Activated CD8-positive, alpha-beta memory T cell treated with anti-CD3 and anti-CD28 coated beads for 4 hours (primary cell): ENCODE measurements at regions not wholly inside any gene's neighbourhood (a gene's known extent, or its start where the extent isn't known, plus 50 kb on each side); places are given as distances from the start of the nearest gene placed in this dataset.
"Not testable (repeated sequence)": the region's sequence is repeated elsewhere in the genome, so short reads cannot be mapped to it uniquely, and the experiment has no call there.

Experiments
- DNase-seq, 2 donors: peaks; one replicate each; pipeline ENCODE4 v3.0.0-alpha.2; 2020; ENCODE audit warnings: low read depth in 2 of 2

DNA sequence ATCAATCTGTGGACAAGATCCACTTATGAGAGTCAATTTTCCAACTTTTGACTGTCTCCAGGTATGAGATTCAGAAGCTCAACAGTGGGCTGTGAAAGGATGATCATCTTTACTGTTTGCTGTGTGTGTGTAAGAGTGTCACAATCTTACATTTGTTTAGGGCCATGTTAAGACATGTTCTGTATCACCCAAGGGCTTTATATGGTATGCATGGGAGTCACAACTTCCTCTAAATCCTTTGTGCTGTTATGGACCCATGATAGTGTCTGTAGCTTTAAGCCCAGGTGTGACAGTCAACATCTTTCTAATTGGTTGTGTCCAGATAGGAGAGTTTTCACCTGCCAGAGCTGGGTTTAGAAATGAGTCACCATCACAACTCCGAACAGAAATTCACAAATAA is 70.2 kb downstream of the ZNF726 start:
- DNase-seq: not testable (repeated sequence)

DNA sequence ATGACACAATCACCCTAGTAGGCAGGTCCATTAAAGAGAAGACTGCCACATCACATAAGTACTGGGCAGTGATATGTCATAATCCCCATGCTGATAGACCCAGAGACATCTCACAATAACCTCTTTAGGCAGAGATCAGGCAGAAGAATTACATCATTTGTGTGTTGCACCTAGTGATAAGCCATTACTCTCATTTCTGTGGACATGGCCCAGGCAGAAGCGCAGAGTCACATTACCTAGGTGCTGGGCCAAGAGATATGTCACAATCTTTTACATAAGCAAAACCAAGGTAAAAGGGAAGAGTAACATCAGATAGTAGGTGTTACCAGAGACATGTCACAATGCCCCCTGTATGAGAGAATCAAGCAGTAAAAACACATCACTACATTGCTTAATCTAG is 71.9 kb downstream of the ZNF726 start:
- no peak for DNase-seq

DNA sequence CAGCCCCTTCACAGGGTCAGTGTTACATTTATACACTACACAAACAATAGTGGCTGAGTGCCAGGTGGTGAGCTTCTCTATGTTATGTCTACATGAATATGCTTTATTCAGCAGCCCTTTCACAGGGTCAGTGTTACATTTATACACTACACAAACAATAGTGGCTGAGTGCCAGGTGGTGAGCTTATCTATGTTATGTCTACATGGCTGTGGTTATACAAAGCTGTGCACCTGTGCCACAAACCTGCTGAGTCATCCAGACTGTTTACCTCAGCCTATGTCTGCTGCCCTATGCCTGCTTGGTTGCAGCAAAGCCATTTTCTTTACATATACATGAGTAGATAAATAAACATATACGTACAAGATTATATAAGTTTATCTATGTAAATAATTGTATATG is 76.5 kb downstream of the ZNF726 start:
- no peak for DNase-seq

DNA sequence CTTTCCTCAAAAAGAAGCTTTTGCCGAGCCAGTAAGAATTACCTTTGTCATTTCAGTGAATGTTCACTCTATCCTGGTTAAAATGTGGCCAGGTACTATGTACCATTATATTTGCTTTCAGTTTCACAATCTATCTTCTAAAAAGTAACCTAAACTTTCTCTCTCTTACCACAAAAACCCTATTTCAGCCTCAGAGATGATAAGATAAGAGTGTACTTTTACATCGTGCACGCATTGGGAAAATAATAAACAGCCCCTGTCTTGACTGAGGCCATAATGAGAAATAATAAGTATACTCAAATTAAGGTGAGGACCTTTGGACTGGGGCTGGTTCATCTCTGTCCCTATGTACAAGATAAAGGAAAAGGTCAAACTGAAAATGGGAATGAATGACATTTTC is 77.7 kb downstream of the ZNF726 start:
- DNase-seq: no peak

DNA sequence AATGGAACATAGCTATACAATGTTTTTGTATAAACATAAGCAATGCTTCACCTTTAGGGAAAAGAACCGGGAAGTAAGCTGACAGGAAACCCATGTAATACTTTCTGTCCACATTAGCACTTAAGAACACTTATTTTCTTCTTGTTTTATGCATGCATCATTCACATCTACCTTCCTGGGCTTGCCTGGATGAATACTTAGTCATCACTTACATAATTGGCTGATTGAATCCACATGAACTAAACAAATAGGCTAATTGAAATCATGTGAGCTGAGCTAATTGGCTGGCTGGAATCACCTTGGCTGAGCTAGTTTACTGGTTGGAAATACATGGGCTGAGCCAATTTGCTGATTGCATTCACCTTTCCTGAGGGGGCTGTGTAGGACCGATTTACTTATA is 78.8 kb downstream of the ZNF726 start:
- DNase-seq: no peak

DNA sequence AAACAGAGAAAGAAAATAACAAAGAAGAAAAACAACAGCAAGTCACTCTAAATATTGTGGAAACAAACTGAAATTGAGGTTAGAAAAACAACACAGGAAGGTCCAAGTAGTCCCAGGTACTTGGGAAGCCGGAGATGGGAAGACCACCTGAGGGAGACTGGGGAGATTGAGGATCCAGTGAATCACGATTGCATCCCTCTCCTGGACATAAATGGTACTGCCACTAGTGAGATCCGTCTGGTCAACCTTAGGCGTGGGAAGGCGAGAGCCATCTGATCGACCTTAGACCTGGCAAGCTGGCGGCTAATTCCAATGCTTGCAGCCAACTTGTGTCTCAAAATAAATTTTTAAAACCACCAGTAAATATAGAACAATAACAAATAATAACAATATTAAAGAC is 81.9 kb downstream of the ZNF726 start:
- no peak for DNase-seq

DNA sequence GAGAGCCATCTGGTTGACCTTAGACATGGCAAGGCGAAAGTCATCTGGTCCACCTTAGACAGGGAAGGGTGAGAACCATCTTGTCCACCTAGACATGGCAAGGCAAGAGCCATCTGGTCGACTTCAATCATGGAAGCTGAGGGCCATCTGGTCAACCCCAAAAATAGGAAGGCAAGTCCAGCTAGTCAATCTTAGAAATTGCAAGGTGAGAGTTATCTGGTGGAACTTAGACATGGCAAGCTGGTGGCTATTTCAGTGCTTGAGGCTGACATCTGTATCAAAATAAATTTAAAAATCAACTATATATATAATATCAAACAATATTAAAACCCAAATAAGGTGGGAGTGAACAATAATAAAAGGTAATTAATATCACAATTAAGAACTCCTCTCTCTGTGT is 83.9 kb downstream of the ZNF726 start:
- no peak for DNase-seq

DNA sequence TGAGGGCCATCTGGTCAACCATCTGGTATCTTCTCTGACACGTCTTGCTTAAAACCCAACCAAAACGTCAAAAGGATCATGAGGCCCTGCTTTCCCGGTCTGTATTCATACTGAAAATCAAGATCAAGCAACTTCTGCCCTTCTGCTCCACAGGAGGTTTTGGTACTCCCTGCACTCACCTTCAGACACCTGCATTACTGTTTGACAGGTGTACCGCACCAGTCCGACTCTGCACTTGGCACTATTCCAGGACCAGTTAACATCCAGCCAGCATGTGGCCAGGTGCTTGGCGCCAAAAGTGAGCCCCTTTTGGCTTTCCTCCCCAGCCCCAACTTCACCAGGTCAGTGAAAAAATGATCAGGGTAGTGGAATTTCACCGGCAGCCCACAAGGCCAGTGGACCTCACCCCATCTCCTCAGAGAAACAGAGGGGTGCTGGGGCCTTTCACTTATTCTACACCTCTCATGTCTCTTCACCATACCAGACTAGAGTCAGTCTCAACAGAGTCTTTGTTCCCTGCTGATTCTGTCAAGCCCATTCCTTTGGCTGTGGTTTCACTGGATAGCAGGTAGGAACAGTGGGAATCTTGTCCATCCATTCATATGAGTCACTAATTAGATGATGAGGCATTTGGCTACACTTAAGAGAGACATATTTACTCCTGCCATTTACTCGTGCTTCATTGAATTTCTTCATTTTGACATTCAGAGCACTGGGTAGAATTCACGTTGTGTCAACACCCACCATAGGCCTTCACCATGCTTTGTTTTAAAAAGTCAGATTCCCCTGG is 85.3 kb downstream of the ZNF726 start:
- no peak for DNase-seq

DNA sequence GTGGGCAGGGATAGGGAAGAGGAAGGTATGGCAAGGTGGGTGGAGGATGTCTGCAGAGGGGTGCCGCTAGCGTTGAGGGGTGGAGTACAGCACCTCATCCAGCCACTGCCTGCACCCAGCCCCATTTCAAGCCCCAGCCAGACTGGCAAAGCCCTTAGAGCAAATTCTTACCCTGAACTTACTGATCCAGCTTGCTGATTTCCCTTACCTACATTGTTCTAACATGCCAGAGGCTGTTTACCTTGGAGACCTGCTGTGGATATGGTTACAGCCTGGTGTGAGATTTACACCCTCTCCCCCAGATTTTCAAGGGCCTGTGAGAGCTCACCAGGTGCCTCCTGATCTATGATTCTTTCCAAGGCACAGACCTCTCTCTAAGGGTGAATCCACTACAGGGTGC is 86.0 kb downstream of the ZNF726 start:
- no peak for DNase-seq

DNA sequence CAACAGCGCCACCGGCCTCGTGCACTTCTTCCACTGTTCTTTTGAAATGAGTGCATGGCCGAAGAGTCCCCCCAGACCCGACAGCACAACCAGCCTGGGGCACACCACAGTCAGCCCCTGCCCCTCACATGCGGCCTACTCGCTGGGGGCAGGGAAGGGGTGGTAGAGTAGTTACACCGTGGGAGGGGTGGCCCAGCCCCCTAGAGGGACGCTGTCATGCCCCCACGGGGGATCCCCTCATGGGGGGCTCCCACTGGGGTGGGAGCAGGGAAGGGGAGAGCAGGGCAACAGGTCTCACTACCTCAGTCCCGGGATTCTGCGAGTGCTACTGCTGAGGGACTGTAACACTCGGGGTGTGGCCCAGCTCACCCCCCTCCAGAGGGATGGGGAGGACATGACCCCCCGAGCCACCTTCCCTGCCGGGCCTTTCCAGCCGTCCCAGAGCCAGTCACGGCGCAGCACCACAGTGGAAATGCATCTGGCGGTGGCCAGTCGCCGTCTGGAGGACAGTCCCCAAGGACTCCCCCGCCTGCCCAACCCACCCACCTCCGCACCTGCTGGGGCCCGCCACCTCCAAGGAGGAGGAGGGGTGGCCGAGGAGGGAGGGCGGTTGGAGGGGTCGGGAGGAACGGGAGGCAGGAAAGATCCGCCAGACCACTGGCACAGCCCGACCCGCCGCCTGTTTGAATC is 84.6 kb upstream of the ZNF254 start:
- DNase-seq: no peak

DNA sequence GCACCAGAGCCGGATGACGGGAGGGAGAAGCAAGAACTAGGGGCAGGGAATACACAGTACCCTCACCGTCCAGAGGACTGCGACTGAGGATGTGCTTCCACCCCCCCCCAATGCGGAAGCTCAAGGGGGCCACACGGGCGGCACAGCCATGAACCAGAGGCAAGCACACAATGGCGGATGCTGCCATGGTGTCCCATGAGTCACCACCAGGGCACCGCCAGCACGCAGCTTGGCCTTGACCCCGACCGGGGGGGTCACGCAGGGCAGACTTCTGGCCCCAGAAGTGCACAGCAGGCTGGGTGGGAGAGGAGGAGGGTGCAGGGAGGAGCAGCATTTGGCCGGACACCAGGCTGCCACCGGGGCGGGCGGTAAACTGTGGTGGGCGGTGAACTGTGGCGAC is 83.5 kb upstream of the ZNF254 start:
- DNase-seq: no peak

DNA sequence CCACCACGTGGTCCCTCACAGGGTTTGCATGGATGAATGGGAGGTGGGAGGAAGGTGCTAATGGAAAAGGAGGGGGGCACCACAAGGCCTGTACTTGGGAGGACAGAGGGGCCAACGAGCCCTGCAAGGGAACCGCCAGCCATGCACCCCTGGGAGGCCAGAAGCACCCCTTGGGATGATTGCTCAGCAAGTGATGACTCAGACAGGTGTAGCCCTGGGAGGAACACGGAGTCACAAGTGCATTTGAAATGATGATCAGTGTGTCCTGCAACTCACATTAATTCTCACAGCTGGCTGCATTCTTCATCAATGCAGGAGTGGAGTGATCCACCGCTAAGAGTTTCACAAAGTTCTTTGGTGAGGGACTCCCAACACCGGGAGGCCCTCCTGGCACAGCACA is 82.8 kb upstream of the ZNF254 start:
- DNase-seq: no peak

DNA sequence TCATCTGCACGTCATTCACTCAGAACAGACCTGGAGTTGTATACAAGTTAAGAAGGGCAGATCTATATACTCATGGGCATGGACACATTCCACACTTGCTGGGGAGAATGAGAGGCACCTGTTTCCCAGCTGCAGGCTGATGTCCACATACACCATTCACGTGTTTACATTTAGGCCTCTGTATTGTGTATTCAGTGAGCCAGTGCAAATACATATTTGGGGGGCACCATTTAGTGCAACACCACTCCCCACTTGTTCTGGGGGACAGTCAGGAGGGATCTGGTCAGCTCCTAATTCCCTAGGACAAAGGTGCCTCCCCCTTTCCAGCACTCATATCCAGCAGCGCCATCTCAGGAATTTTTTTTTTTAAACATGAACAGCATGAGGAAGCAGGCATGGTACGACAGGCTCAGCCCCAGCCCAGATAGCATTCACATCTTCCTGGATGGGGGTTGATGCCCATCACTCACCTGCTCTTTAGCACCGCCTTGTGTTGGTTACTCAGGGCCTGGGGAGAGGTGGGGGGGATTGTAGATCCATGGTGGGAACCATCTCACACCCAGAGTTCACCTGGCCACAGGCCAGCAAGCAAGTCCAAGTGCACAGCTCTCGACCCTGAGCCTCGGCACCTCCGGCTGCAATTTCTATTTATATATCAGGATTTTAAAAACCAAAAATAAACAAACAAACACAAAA is 56.9 kb upstream of the ZNF254 start:
- no peak for DNase-seq

DNA sequence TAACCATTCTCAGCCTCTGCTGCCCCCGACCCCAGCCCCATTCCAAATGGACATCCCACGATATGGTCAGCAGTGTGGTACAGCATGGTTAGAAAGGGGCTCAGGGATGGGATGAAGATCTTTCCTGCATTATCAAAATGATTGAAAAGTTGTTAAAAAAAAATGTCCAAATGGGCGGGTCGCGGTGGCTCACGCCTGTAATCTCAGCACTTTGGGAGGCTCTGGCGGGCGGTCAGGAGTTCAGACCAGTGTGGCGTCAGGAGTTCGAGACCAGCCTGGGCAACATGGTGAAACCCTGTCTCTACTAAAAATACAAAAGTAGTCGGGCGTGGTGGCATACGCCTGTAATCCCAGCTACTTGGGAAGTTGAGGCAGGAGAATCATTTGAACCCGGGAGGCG is 54.3 kb upstream of the ZNF254 start:
- DNase-seq: no peak

DNA sequence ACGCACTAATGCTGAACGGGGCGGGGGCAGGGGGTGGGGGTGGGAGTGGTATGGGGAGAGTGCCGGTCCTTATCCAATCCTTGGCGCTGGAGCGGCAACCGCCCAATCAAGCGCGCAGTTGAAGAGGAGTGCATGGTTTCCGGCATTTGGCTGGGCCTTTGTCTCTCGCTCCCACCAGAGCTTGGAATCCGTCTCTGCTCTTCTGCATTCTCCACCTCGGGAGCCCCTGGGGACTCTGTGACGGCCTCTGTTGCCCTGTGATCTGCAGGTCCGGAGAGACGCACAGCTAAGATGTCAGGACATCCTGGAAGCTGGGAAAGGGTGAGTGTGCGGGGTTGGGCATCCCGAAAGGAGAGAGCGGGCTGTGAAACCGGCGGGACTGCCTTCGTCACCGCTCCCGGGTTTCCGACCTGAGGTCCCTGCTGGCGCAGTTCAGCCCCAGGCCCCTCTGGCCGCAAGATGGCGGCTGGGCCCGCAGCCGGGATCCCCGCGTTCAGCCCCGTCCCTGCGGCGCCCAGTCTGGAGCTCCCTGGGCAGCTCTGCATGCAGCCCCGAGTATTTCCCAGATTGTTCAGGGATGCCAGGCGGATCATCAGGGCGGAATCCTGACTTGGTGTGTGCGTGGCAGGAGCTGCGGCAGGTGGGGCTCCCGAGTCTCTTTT is 53.6 kb upstream of the ZNF254 start:
- peak; percentile 57 to 67 for DNase-seq

DNA sequence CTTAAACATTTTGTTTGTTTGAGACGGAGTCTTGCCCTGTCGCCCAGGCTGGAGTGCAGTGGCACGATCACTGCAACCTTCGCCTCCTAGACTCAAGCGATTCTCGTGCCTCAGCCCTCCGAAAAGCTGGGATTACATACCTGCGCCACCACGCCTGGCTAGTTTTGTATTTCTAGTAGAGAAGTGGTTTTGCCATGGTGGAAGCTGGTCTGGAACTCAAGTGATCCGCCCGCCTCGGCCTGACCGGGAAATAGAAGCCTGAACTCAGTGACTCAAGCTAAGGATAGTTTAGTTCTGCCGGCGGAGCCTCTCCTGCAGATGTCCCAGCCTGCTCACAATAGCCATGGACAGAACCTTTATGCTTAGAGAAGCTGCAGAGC is 53.0 kb upstream of the ZNF254 start:
- no peak for DNase-seq

DNA sequence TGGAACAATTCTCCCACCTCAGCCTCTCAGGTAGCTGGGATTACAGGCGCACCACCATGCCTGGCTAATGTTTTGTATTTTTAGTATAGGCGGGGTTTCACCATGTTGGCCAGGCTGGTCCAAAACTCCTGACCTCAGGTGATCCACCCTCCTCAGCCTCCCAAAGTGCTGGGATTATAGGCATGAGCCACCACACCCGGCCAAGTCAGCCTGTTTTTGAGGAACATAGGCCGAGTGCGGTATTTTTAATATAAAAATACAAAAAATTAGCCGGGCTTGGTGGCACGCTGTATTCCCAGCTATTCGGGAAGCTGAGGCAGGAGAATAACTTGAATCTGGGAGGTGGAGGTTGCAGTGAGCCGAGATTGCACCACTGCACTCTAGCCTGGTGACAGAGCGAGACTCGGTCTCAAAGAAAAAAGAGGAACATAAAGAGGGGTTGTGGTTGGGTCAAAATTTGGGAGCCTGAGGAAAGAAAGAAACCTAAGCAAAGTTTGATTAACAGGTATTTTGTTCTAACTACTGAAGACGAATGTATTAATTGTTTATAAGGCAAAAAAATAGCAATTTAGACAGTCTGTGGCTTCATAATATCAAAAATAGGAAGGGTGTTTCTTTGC is 51.6 kb upstream of the ZNF254 start:
- DNase-seq: not testable (repeated sequence)
